Keratinocyte (primary cell): ENCODE measurements at regions not wholly inside any gene's neighbourhood (a gene's known extent, or its start where the extent isn't known, plus 50 kb on each side); places are given as distances from the start of the nearest gene placed in this dataset.

Experiments
- EZH2 ChIP-seq: IDR thresholded peaks from one replicate; pipeline ENCODE4 v1.6.1; 2012; ENCODE audit warnings: inconsistent platforms, mild to moderate bottlenecking, low read length, moderate library complexity
- TF ChIP-seq, protein P1 (sequence below), 3 experiments: IDR thresholded peaks in 1 of 3; conservative IDR thresholded peaks in 1 of 3; optimal IDR thresholded peaks in 1 of 3; 2 replicates in 2 of 3; 3 replicates in 1 of 3; pipeline versions ENCODE3 to v1.5.1; 2011; ENCODE audit warnings: low read length in 3 of 3, mild to moderate bottlenecking in 3 of 3, moderate library complexity in 2 of 3, control low read depth in 1 of 3, inconsistent platforms in 1 of 3; ENCODE audit not compliant: insufficient read depth in 2 of 3; ENCODE audit errors: extremely low read depth in 1 of 3

DNA sequence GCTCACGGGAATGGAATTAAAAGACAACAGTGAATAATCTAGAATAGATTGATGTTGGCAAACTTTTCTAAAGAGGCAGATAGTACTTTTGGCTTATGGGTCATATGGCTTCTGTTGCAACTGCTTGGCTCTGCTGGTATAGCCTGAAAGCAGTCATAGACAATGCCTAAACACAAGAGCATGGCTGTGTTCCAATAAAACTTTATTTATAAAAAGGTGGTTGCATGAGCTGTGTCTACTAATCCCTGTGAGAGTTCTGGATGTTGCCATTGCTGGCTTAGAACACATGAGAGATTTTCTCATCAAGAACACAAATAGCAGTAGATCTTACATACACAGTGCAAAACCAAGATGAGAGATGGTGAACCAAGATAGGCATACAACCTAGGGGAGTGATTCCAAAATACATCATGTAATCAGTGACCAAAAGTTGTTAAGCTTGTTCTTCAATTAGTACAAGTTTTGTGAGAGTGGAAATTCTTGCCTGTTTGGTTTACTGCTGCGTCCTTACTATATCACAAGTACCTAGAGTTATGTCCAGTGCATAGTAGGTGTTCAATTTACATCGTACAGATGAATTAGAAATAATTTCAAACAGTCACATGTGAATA lies 380.0 kb downstream of the METTL4 start:
- TF ChIP-seq, protein P1, sequence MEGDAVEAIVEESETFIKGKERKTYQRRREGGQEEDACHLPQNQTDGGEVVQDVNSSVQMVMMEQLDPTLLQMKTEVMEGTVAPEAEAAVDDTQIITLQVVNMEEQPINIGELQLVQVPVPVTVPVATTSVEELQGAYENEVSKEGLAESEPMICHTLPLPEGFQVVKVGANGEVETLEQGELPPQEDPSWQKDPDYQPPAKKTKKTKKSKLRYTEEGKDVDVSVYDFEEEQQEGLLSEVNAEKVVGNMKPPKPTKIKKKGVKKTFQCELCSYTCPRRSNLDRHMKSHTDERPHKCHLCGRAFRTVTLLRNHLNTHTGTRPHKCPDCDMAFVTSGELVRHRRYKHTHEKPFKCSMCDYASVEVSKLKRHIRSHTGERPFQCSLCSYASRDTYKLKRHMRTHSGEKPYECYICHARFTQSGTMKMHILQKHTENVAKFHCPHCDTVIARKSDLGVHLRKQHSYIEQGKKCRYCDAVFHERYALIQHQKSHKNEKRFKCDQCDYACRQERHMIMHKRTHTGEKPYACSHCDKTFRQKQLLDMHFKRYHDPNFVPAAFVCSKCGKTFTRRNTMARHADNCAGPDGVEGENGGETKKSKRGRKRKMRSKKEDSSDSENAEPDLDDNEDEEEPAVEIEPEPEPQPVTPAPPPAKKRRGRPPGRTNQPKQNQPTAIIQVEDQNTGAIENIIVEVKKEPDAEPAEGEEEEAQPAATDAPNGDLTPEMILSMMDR (optimal IDR thresholded peaks at IDR 0.05 in 1 of 3, IDR thresholded peaks at IDR 0.05 in 1 of 3, conservative IDR thresholded peaks at IDR 0.05 in 1 of 3; ENCODE audit: extremely low read depth in 1 of 3, insufficient read depth in 2 of 3, low read length in 3 of 3) = no peak
- no peak for TF ChIP-seq EZH2
